CD4-positive, alpha-beta T cell treated with Interleukin-4 for 1 hour (primary cell): ENCODE measurements at regions not wholly inside any gene's neighbourhood (a gene's known extent, or its start where the extent isn't known, plus 50 kb on each side); places are given as distances from the start of the nearest gene placed in this dataset.
A peak's percentile ranks its signal among the peaks of the same experiment; 100 is the strongest.
"Not testable (repeated sequence)": the region's sequence is repeated elsewhere in the genome, so short reads cannot be mapped to it uniquely, and the experiment has no call there.

Source experiments
- DNase-seq, 2 donors: peaks; one replicate each; pipeline ENCODE4 v3.0.0-alpha.2; 2020 to 2022

- no peak for DNase-seq
Observed at GRCh38 chr14:106390401-106390800, 864.0 kb downstream of the TMEM121 start.

GRCh38 chr14:106390947-106391346 lies 864.6 kb downstream of the TMEM121 start:
- no peak for DNase-seq

GRCh38 chr14:106393742-106394141 lies 867.4 kb downstream of the TMEM121 start:
- no peak for DNase-seq

GRCh38 chr14:106395456-106396050 lies 869.2 kb downstream of the TMEM121 start:
- peak in 1 of 2 donors; percentile 50 for DNase-seq

GRCh38 chr14:106396999-106397398 lies 870.6 kb downstream of the TMEM121 start:
- DNase-seq = no peak

GRCh38 chr14:106398931-106399331 lies 872.5 kb downstream of the TMEM121 start:
- DNase-seq = peak in 1 of 2 donors; percentile 66

- not testable (repeated sequence) for DNase-seq
Observed at GRCh38 chr14:106401316-106401715, 874.9 kb downstream of the TMEM121 start.

- DNase-seq = peak; percentile 16 to 48
Observed at GRCh38 chr14:106410229-106410628, 883.8 kb downstream of the TMEM121 start.

- no peak for DNase-seq
Observed at GRCh38 chr14:106414464-106414863, 888.1 kb downstream of the TMEM121 start.

- peak; percentile 84 to 85 for DNase-seq
Observed at GRCh38 chr14:106417224-106418049, 891.1 kb downstream of the TMEM121 start.

- DNase-seq = no peak
Observed at GRCh38 chr14:106419376-106419965, 893.1 kb downstream of the TMEM121 start.

GRCh38 chr14:106421431-106422033 lies 895.1 kb downstream of the TMEM121 start:
- DNase-seq = peak in 1 of 2 donors; percentile 74

- no peak for DNase-seq
Observed at GRCh38 chr14:106422066-106422465, 895.7 kb downstream of the TMEM121 start.

GRCh38 chr14:106425150-106425549 lies 898.8 kb downstream of the TMEM121 start:
- not testable (repeated sequence) for DNase-seq

- peak; percentile 50 to 70 for DNase-seq
Observed at GRCh38 chr14:106436310-106436905, 910.0 kb downstream of the TMEM121 start.

- peak; percentile 29 to 52 for DNase-seq
Observed at GRCh38 chr14:106442857-106443256, 916.5 kb downstream of the TMEM121 start.

GRCh38 chr14:106455026-106455425 lies 928.6 kb downstream of the TMEM121 start:
- DNase-seq = no peak

- DNase-seq = peak; percentile 51 to 73
Observed at GRCh38 chr14:106459971-106460730, 933.8 kb downstream of the TMEM121 start.

GRCh38 chr14:106460916-106461315 lies 934.5 kb downstream of the TMEM121 start:
- DNase-seq = no peak

GRCh38 chr14:106466483-106466882 lies 940.1 kb downstream of the TMEM121 start:
- not testable (repeated sequence) for DNase-seq

- DNase-seq = peak in 1 of 2 donors; percentile 31
Observed at GRCh38 chr14:106468869-106469268, 942.5 kb downstream of the TMEM121 start.

- not testable (repeated sequence) for DNase-seq
Observed at GRCh38 chr14:106470028-106470427, 943.6 kb downstream of the TMEM121 start.
